ENCODE measurements at regions not wholly inside any gene's neighbourhood (a gene's known extent, or its start where the extent isn't known, plus 50 kb on each side); places are given as distances from the start of the nearest gene placed in this dataset.

- H3K27me3 Mint-ChIP-seq (ENCODE audit: unreplicated experiment): no peaks in the 10 kb centered on the region
These were observed 295.1 kb upstream of the SFSWAP start for GRCh38 chr12:131415781-131416180.

DNA sequence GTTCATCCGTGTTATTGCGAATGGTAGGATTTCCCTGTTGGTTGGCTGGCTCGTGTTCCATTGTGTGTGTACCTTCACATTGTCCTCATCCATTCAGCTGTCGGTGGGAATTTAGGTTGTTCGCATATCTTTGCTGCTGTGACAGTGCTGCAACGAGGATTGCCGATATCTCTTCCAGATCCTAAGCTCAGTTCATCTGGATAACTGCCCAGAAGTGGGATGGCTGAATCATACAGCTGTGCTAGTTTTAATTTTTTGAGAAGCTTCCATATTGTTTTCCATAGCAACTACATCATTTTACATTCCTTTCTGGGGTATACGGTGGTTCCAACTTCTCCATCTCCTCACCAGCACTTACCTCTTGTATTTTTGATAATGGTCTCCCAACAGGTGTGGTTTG is 292.8 kb upstream of the SFSWAP start:
- no peak overlapping the region for H3K27ac Mint-ChIP-seq (ENCODE audit: unreplicated experiment)
- H3K4me1 Mint-ChIP-seq (ENCODE audit: unreplicated experiment): no peaks in the 10 kb centered on the region
- TF ChIP-seq CTCF (IDR thresholded peaks at IDR 0.05): no peak
- no peak overlapping the region for H3K4me3 Mint-ChIP-seq (ENCODE audit: unreplicated experiment)
- peaks cover 11% of the 10 kb centered on the region for H3K9me3 Mint-ChIP-seq (ENCODE audit: unreplicated experiment)
- H3K27me3 Mint-ChIP-seq (ENCODE audit: unreplicated experiment): no peaks in the 10 kb centered on the region
- no peaks in the 10 kb centered on the region for H3K36me3 Mint-ChIP-seq (ENCODE audit: unreplicated experiment)
- no peak for DNase-seq (ENCODE audit: extremely low spot score, unreplicated experiment)

More at GRCh38 chr12:131415781-131416180, 295.1 kb upstream of the SFSWAP start:
- Mint-ChIP-seq H3K9me3 (ENCODE audit: unreplicated experiment) (peaks cover 11% of the 10 kb centered on the region), H3K4me3 (ENCODE audit: unreplicated experiment) (no peak overlapping the region), H3K27ac (ENCODE audit: unreplicated experiment) (no peak overlapping the region), H3K4me1 (ENCODE audit: unreplicated experiment) (no peaks in the 10 kb centered on the region), H3K36me3 (ENCODE audit: unreplicated experiment) (no peaks in the 10 kb centered on the region)
- DNase-seq (ENCODE audit: extremely low spot score, unreplicated experiment): no peak
- TF ChIP-seq CTCF (IDR thresholded peaks at IDR 0.05): no peak

DNA sequence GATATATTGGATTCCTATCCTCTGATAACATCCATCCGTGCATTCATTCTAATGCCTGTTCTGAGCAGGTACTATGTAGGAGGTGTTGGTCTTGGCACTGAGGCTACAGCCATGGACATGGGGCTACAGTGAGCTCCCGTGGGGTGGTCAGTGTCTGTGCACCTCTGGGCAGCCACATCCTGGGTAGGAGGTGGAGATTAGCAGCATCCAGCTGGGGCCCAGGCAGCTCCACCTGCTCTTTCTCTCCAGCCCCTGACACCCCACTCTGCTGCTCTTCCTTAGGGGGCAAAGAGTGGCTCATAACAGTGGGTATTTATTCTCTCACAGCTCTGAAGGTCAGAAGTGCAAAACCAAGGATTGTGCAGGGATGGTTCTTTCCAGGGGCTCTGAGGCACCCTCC is 292.0 kb upstream of the SFSWAP start:
- Mint-ChIP-seq H3K36me3 (ENCODE audit: unreplicated experiment) (no peaks in the 10 kb centered on the region), H3K4me3 (ENCODE audit: unreplicated experiment) (no peak overlapping the region), H3K4me1 (ENCODE audit: unreplicated experiment) (no peaks in the 10 kb centered on the region), H3K9me3 (ENCODE audit: unreplicated experiment) (peaks cover 16% of the 10 kb centered on the region), H3K27ac (ENCODE audit: unreplicated experiment) (no peak overlapping the region), H3K27me3 (ENCODE audit: unreplicated experiment) (no peaks in the 10 kb centered on the region)
- DNase-seq (ENCODE audit: extremely low spot score, unreplicated experiment): no peak
- TF ChIP-seq CTCF (IDR thresholded peaks at IDR 0.05): no peak

GRCh38 chr12:131420867-131421447 is 289.9 kb upstream of the SFSWAP start:
- no peaks in the 10 kb centered on the region for H3K4me1 Mint-ChIP-seq (ENCODE audit: unreplicated experiment)
- H3K27ac Mint-ChIP-seq (ENCODE audit: unreplicated experiment): no peak overlapping the region

More at GRCh38 chr12:131420867-131421447, 289.9 kb upstream of the SFSWAP start:
- Mint-ChIP-seq H3K27me3 (ENCODE audit: unreplicated experiment) (no peaks in the 10 kb centered on the region), H3K36me3 (ENCODE audit: unreplicated experiment) (no peaks in the 10 kb centered on the region), H3K4me3 (ENCODE audit: unreplicated experiment) (no peak overlapping the region), H3K9me3 (ENCODE audit: unreplicated experiment) (peaks cover 27% of the 10 kb centered on the region)
- no peak for DNase-seq (ENCODE audit: extremely low spot score, unreplicated experiment)
- no peak for TF ChIP-seq CTCF (IDR thresholded peaks at IDR 0.05)
